Stomach (tissue), 4 donors: ENCODE measurements at regions not wholly inside any gene's neighbourhood (a gene's known extent, or its start where the extent isn't known, plus 50 kb on each side); places are given as distances from the start of the nearest gene placed in this dataset.

Experiments used
- EP300 ChIP-seq: sonication (generic); formaldehyde crosslinking; IDR thresholded peaks from one replicate; pipeline ENCODE4 v1.6.1; 2017; ENCODE audit warnings: antibody characterized with exemption
- POLR2A ChIP-seq, 4 donors: fragments of 450-650 bp; IDR thresholded peaks; one replicate each; pipeline ENCODE4 v1.6.1; 2016; ENCODE audit warnings: antibody characterized with exemption in 4 of 4, control low read depth in 2 of 4, mild to moderate bottlenecking in 1 of 4, moderate library complexity in 1 of 4
- POLR2AphosphoS5 ChIP-seq, 3 donors: sonication (generic); formaldehyde crosslinking; IDR thresholded peaks; one replicate each; pipeline ENCODE4 v1.6.1; 2016; ENCODE audit warnings: antibody characterized with exemption in 3 of 3
- TF ChIP-seq, protein P1 (sequence below), 7 experiments: fragments of 450-650 bp in 4 of 7; fragments of 200-600 bp in 3 of 7; sonication (generic) in 3 of 7; IDR thresholded peaks; one replicate each; pipeline ENCODE4 v1.5.1; 2016 to 2019; ENCODE audit warnings: antibody characterized with exemption in 7 of 7, control low read depth in 2 of 7, mild to moderate bottlenecking in 1 of 7

- TF ChIP-seq POLR2AphosphoS5 (IDR thresholded peaks at IDR 0.05) (no peak), EP300 (no peak), POLR2A (IDR thresholded peaks at IDR 0.05) (no peak)
- TF ChIP-seq, protein P1, sequence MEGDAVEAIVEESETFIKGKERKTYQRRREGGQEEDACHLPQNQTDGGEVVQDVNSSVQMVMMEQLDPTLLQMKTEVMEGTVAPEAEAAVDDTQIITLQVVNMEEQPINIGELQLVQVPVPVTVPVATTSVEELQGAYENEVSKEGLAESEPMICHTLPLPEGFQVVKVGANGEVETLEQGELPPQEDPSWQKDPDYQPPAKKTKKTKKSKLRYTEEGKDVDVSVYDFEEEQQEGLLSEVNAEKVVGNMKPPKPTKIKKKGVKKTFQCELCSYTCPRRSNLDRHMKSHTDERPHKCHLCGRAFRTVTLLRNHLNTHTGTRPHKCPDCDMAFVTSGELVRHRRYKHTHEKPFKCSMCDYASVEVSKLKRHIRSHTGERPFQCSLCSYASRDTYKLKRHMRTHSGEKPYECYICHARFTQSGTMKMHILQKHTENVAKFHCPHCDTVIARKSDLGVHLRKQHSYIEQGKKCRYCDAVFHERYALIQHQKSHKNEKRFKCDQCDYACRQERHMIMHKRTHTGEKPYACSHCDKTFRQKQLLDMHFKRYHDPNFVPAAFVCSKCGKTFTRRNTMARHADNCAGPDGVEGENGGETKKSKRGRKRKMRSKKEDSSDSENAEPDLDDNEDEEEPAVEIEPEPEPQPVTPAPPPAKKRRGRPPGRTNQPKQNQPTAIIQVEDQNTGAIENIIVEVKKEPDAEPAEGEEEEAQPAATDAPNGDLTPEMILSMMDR (IDR thresholded peaks at IDR 0.05): no peak
Observed at GRCh38 chr4:123462007-123462406, 65.4 kb downstream of the SPRY1 start.
